Jurkat, Clone E6-1 (cell line): ENCODE measurements at regions not wholly inside any gene's neighbourhood (a gene's known extent, or its start where the extent isn't known, plus 50 kb on each side); places are given as distances from the start of the nearest gene placed in this dataset.
"Not testable (repeated sequence)": the region's sequence is repeated elsewhere in the genome, so short reads cannot be mapped to it uniquely, and the experiment has no call there.

Source experiments
- DNase-seq: peaks from one replicate; pipeline ENCODE4 v3.0.0-alpha.2; 2011; ENCODE audit warnings: low read depth, low spot score
- H3K4me3 ChIP-seq: 2 replicates; pipeline ENCODE4 v1.5.1; 2011; ENCODE audit warnings: mild to moderate bottlenecking, low read length, control low read depth, moderate library complexity

- DNase-seq, result no peak
- H3K4me3 ChIP-seq, result no peak overlapping the region
These were observed 170.0 kb upstream of the MKLN1 start for GRCh38 chr7:131157530-131158243.

GRCh38 chr7:131158244-131158636, 169.4 kb upstream of the MKLN1 start:
- DNase-seq, H3K4me3 ChIP-seq: not testable (repeated sequence)

- no peak for DNase-seq
- no peak overlapping the region for H3K4me3 ChIP-seq
These were observed 167.7 kb upstream of the MKLN1 start for GRCh38 chr7:131159961-131160361.

- DNase-seq, result no peak
- no peak overlapping the region for H3K4me3 ChIP-seq
These were observed 166.6 kb upstream of the MKLN1 start for GRCh38 chr7:131161103-131161502.

GRCh38 chr7:131164025-131164925, 163.4 kb upstream of the MKLN1 start:
- no peak for DNase-seq
- no peak overlapping the region for H3K4me3 ChIP-seq

GRCh38 chr7:131166066-131166465, 161.6 kb upstream of the MKLN1 start:
- no peak for DNase-seq
- H3K4me3 ChIP-seq, result no peak overlapping the region

- no peak for DNase-seq
- H3K4me3 ChIP-seq, result no peak overlapping the region
These were observed 157.0 kb upstream of the MKLN1 start for GRCh38 chr7:131170440-131171271.

- DNase-seq, result no peak
- no peak overlapping the region for H3K4me3 ChIP-seq
These were observed 154.4 kb upstream of the MKLN1 start for GRCh38 chr7:131173145-131173890.

- no peak for DNase-seq
- H3K4me3 ChIP-seq, result no peak overlapping the region
These were observed 153.3 kb upstream of the MKLN1 start for GRCh38 chr7:131174391-131174790.

GRCh38 chr7:131174855-131175254, 152.8 kb upstream of the MKLN1 start:
- no peak overlapping the region for H3K4me3 ChIP-seq
- DNase-seq, result no peak

GRCh38 chr7:131182446-131183058, 145.1 kb upstream of the MKLN1 start:
- DNase-seq, result no peak
- H3K4me3 ChIP-seq, result no peak overlapping the region

GRCh38 chr7:131183072-131183471, 144.6 kb upstream of the MKLN1 start:
- no peak overlapping the region for H3K4me3 ChIP-seq
- no peak for DNase-seq

- no peak overlapping the region for H3K4me3 ChIP-seq
- peak; percentile 40 for DNase-seq
These were observed 144.0 kb upstream of the MKLN1 start for GRCh38 chr7:131183611-131184119.

GRCh38 chr7:131186816-131187215, 140.9 kb upstream of the MKLN1 start:
- H3K4me3 ChIP-seq, result no peak overlapping the region
- DNase-seq, result no peak

GRCh38 chr7:131188367-131189339, 139.0 kb upstream of the MKLN1 start:
- no peak overlapping the region for H3K4me3 ChIP-seq
- DNase-seq, result peak; percentile 63

GRCh38 chr7:131189488-131189887, 138.2 kb upstream of the MKLN1 start:
- H3K4me3 ChIP-seq, result no peak overlapping the region
- DNase-seq, result no peak

- DNase-seq, result no peak
These were observed 137.5 kb upstream of the MKLN1 start for GRCh38 chr7:131190146-131190545.

More at GRCh38 chr7:131190146-131190545, 137.5 kb upstream of the MKLN1 start:
- no peak overlapping the region for H3K4me3 ChIP-seq
